A549 (cell line): ENCODE measurements at regions not wholly inside any gene's neighbourhood (a gene's known extent, or its start where the extent isn't known, plus 50 kb on each side); places are given as distances from the start of the nearest gene placed in this dataset.

Source experiments
- ATAC-seq, 2 experiments: fragments of 200-7000 bp in 1 of 2; fragments of >200 bp in 1 of 2; cut with Nextera tagmentation in 1 of 2; cut with Tn5 transposase in 1 of 2; 3 replicates each; pipeline versions ENCODE4 v1.8.0 to v1.9.1; 2018 to 2020; ENCODE audit warnings: mild to moderate bottlenecking in 1 of 2, moderate library complexity in 1 of 2
- CTCF ChIA-PET: fragments of 300-600 bp; sonication (Branson Sonifier 250); formaldehyde crosslinking; extraction: SDS; loops from one replicate; lab custom pipeline; 2021; ENCODE audit warnings: antibody characterized with exemption, inconsistent platforms; lab: Yijun Ruan, JAX
- POLR2A ChIA-PET: fragments of 350-600 bp; formaldehyde crosslinking; extraction: SDS; loops from one replicate; lab custom pipeline; 2021; ENCODE audit warnings: antibody characterized with exemption, inconsistent platforms; lab: Yijun Ruan, JAX
- DNase-seq, 2 experiments: peaks; one replicate each; pipeline versions ENCODE4 v3.0.0 to v3.0.0-alpha.2; 2011 to 2016; ENCODE audit warnings: low read depth in 1 of 2, low spot score in 1 of 2
- FAIRE-seq: peaks from 2 replicates; lab custom pipeline; 2011; peaks lifted over from hg19 to GRCh38; lab: Jason Lieb, UNC
- H3K27ac ChIP-seq, 2 experiments: fragments of >200 bp; sonication (Bioruptor Twin); formaldehyde crosslinking; 3 replicates each; pipeline ENCODE4 v1.5.1; 2016 to 2017
- H3K4me1 ChIP-seq: fragments of >200 bp; sonication (Bioruptor Twin); formaldehyde crosslinking; 3 replicates; pipeline ENCODE4 v1.6.1; 2016
- H3K4me2 ChIP-seq: fragments of >200 bp; sonication (Bioruptor Twin); formaldehyde crosslinking; 3 replicates; pipeline ENCODE4 v1.6.1; 2016
- H3K4me3 ChIP-seq: fragments of >200 bp; sonication (Bioruptor Twin); formaldehyde crosslinking; 3 replicates; pipeline ENCODE4 v1.5.1; 2016
- H3K9me3 ChIP-seq: fragments of >200 bp; sonication (Bioruptor Twin); formaldehyde crosslinking; 3 replicates; pipeline ENCODE4 v1.6.1; 2016
- CEBPB ChIP-seq, 2 experiments: fragments of >200 bp in 1 of 2; sonication (Bioruptor Twin) in 1 of 2; formaldehyde crosslinking in 1 of 2; IDR thresholded peaks; 2 replicates each; pipeline ENCODE4 v1.6.1; 2012 to 2016
- CHD4 ChIP-seq: fragments of 200-600 bp; sonication (generic); IDR thresholded peaks from 2 replicates; pipeline ENCODE4 v1.6.1; 2016; ENCODE audit warnings: antibody characterized with exemption, mild to moderate bottlenecking, borderline replicate concordance
- EHMT2 ChIP-seq: fragments of 200-600 bp; sonication (generic); IDR thresholded peaks from 2 replicates; pipeline ENCODE4 v1.6.1; 2016; ENCODE audit warnings: antibody characterized with exemption, low read depth, mild to moderate bottlenecking, moderate library complexity
- EP300 ChIP-seq, 2 experiments: fragments of >200 bp; sonication (Bioruptor Twin); formaldehyde crosslinking; IDR thresholded peaks; 2 replicates in 1 of 2; 3 replicates in 1 of 2; pipeline ENCODE4 v1.6.1; 2016 to 2017
- ESRRA ChIP-seq: fragments of 150-350 bp; IDR thresholded peaks from 2 replicates; pipeline ENCODE4 v1.6.1; 2014; ENCODE audit warnings: mild to moderate bottlenecking, low read length, borderline replicate concordance
- FOSB ChIP-seq: fragments of 250-450 bp; sonication (Bioruptor Pico); IDR thresholded peaks from 2 replicates; pipeline ENCODE4 v1.5.0; 2020; ENCODE audit warnings: mild to moderate bottlenecking, moderate library complexity
- GATA3 ChIP-seq: IDR thresholded peaks from 2 replicates; pipeline ENCODE4 v1.6.1; 2012; ENCODE audit warnings: borderline replicate concordance
- HDAC2 ChIP-seq: fragments of 200-600 bp; sonication (generic); IDR thresholded peaks from 2 replicates; pipeline ENCODE4 v1.6.1; 2016
- HEYL ChIP-seq: fragments of 250-450 bp; sonication (Bioruptor Pico); IDR thresholded peaks from 2 replicates; pipeline ENCODE4 v1.8.0; 2021; ENCODE audit warnings: mild to moderate bottlenecking, moderate library complexity
- HOXA7 ChIP-seq: fragments of 250-450 bp; sonication (Bioruptor Pico); IDR thresholded peaks from 2 replicates; pipeline ENCODE4 v1.5.0; 2020; ENCODE audit warnings: mild to moderate bottlenecking, moderate library complexity
- JUNB ChIP-seq: fragments of >200 bp; sonication (Bioruptor Twin); formaldehyde crosslinking; IDR thresholded peaks from 2 replicates; pipeline ENCODE4 v1.6.1; 2016
- KDM1A ChIP-seq: fragments of 200-600 bp; sonication (generic); IDR thresholded peaks from 2 replicates; pipeline ENCODE4 v1.6.1; 2016; ENCODE audit warnings: low read depth, mild to moderate bottlenecking
- MAFK ChIP-seq: fragments of 450-650 bp; IDR thresholded peaks from 2 replicates; pipeline ENCODE4 v1.6.1; 2014; ENCODE audit not compliant: partially characterized antibody
- MAZ ChIP-seq: fragments of 150-350 bp; IDR thresholded peaks from 2 replicates; pipeline ENCODE4 v1.6.1; 2014; ENCODE audit warnings: antibody characterized with exemption, low read depth, low read length, borderline replicate concordance
- NFE2L2 ChIP-seq: fragments of 150-350 bp; conservative IDR thresholded peaks from 2 replicates; pipeline ENCODE4 v1.6.1; 2014; ENCODE audit warnings: low read length
- NPAS2 ChIP-seq: fragments of 250-450 bp; sonication (Bioruptor Pico); IDR thresholded peaks from 2 replicates; pipeline ENCODE4 v1.8.0; 2022; ENCODE audit warnings: mild to moderate bottlenecking, moderate library complexity, borderline replicate concordance
- NR3C1 ChIP-seq: fragments of >200 bp; sonication (Bioruptor Twin); formaldehyde crosslinking; IDR thresholded peaks from 3 replicates; pipeline ENCODE4 v1.6.1; 2017
- RARB ChIP-seq: fragments of 250-450 bp; sonication (Bioruptor Pico); IDR thresholded peaks from 2 replicates; pipeline ENCODE4 v1.8.0; 2021; ENCODE audit warnings: mild to moderate bottlenecking, moderate library complexity
- SMC3 ChIP-seq: fragments of >200 bp; sonication (Bioruptor Twin); formaldehyde crosslinking; IDR thresholded peaks from 3 replicates; pipeline ENCODE4 v1.6.1; 2018; ENCODE audit warnings: inconsistent platforms
- SREBF2 ChIP-seq: fragments of 450-650 bp; IDR thresholded peaks from 2 replicates; pipeline ENCODE4 v1.6.1; 2014; ENCODE audit warnings: mild to moderate bottlenecking, moderate library complexity
- TFCP2L1 ChIP-seq: fragments of 250-450 bp; sonication (Bioruptor Pico); IDR thresholded peaks from 2 replicates; pipeline ENCODE4 v1.5.0; 2021; ENCODE audit warnings: mild to moderate bottlenecking
- ZNF302 ChIP-seq: fragments of 250-450 bp; sonication (Bioruptor Pico); IDR thresholded peaks from 2 replicates; pipeline ENCODE4 v1.9.0; 2021; ENCODE audit warnings: inconsistent platforms, mild to moderate bottlenecking, moderate library complexity
- WGBS: methylation state at CpG from one replicate; pipeline ENCODE4 v1.1.6; 2017; ENCODE audit errors: missing lambda C conversion rate; 5-methylcytosine and 5-hydroxymethylcytosine counted together
- TF ChIP-seq, protein P1 (sequence below): fragments of 250-450 bp; sonication (Bioruptor Pico); IDR thresholded peaks from 2 replicates; pipeline ENCODE4 v1.5.0; 2020; ENCODE audit warnings: low read depth, mild to moderate bottlenecking, moderate library complexity
- TF ChIP-seq, protein P2 (sequence below): fragments of >200 bp; sonication (Bioruptor Twin); formaldehyde crosslinking; IDR thresholded peaks from 2 replicates; pipeline ENCODE4 v1.6.1; 2016
- TF ChIP-seq, protein P3 (sequence below): fragments of 450-650 bp; IDR thresholded peaks from 2 replicates; pipeline ENCODE4 v1.6.1; 2014; ENCODE audit warnings: antibody characterized with exemption
- TF ChIP-seq, protein P4 (sequence below): fragments of 200-600 bp; sonication (generic); IDR thresholded peaks from 2 replicates; pipeline ENCODE4 v1.6.1; 2016; ENCODE audit warnings: antibody characterized with exemption, mild to moderate bottlenecking, moderate library complexity
- TF ChIP-seq, protein P5 (sequence below): fragments of >200 bp; sonication (Bioruptor Twin); formaldehyde crosslinking; IDR thresholded peaks from 3 replicates; pipeline ENCODE4 v1.6.1; 2016
- TF ChIP-seq, protein P6 (sequence below): fragments of >200 bp; sonication (Bioruptor Twin); formaldehyde crosslinking; IDR thresholded peaks from 3 replicates; pipeline ENCODE4 v1.5.1; 2016

DNA sequence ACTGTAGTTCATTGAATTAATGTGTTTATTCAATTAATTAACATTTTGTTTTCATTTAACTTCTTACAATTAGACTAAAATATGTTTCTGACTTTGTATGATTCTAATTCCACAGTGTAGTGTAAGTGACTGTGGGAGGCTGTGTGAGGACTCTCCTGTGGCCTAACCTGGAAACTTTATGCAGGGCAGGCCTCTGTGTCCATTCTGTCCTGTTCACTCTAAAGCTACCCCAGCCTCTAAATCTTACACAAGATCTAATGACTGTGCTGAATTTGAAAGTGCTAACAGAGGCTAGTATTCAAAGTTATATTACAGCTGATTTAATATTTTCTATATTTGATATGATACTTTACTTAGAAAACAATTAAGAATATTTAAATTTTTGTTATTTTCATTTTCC lies 270.5 kb upstream of the CDH19 start:
- no peak overlapping the region for H3K4me3 ChIP-seq
- H3K27ac ChIP-seq, result no peak overlapping the region
- no peak for FAIRE-seq
- H3K4me1 ChIP-seq, result no peaks in the 10 kb centered on the region
- H3K9me3 ChIP-seq, result no peaks in the 10 kb centered on the region
- CTCF ChIA-PET, result no interaction called here
- no peak for DNase-seq
- POLR2A ChIA-PET, result no interaction called here
- no peak for TF ChIP-seq NFE2L2
- TF ChIP-seq ZNF302 (CRISPR knock-in tag), result no peak
- no peak for TF ChIP-seq JUNB
- TF ChIP-seq, protein P1, sequence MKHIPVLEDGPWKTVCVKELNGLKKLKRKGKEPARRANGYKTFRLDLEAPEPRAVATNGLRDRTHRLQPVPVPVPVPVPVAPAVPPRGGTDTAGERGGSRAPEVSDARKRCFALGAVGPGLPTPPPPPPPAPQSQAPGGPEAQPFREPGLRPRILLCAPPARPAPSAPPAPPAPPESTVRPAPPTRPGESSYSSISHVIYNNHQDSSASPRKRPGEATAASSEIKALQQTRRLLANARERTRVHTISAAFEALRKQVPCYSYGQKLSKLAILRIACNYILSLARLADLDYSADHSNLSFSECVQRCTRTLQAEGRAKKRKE (CRISPR knock-in tag), result no peak
- TF ChIP-seq GATA3, result no peak
- TF ChIP-seq, protein P2, sequence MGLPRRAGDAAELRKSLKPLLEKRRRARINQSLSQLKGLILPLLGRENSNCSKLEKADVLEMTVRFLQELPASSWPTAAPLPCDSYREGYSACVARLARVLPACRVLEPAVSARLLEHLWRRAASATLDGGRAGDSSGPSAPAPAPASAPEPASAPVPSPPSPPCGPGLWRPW, result no peak
- TF ChIP-seq HEYL (CRISPR knock-in tag), result no peak
- no peak for TF ChIP-seq MAZ
- TF ChIP-seq, protein P3, sequence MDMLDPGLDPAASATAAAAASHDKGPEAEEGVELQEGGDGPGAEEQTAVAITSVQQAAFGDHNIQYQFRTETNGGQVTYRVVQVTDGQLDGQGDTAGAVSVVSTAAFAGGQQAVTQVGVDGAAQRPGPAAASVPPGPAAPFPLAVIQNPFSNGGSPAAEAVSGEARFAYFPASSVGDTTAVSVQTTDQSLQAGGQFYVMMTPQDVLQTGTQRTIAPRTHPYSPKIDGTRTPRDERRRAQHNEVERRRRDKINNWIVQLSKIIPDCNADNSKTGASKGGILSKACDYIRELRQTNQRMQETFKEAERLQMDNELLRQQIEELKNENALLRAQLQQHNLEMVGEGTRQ, result no peak
- no peak for TF ChIP-seq EHMT2
- TF ChIP-seq FOSB, result no peak
- TF ChIP-seq RARB (CRISPR knock-in tag), result no peak
- TF ChIP-seq KDM1A, result no peak
- H3K4me2 ChIP-seq, result no peak overlapping the region
- ATAC-seq, result no peak

DNA sequence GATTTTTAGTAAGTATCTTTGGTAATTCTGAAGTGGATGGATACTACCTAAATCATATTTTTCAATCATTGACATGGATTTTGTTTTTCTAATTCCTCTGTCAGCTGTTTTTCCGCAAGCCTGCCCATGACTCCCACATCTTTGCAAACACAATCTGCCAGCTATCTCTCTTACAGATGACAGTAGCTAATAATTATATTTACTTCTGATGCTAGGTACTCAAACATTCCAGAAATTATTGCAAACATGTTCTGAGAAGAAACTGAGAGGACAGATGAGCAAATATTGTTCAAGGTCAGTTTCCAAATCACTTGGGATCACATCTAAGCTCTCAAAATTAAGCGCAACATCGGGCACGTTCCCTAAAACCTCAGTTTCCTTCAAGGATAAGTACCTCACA lies 270.0 kb upstream of the CDH19 start:
- no peak overlapping the region for H3K4me2 ChIP-seq
- no peak overlapping the region for H3K27ac ChIP-seq
- no peaks in the 10 kb centered on the region for H3K9me3 ChIP-seq
- CTCF ChIA-PET, result interaction anchor here (0.6 to 1.0 kb wide), 2 partner anchors 140 to 363 kb away, joined by 3 to 4 read pairs; no protein-coding TSS in a partner anchor
- TF ChIP-seq, protein P4, sequence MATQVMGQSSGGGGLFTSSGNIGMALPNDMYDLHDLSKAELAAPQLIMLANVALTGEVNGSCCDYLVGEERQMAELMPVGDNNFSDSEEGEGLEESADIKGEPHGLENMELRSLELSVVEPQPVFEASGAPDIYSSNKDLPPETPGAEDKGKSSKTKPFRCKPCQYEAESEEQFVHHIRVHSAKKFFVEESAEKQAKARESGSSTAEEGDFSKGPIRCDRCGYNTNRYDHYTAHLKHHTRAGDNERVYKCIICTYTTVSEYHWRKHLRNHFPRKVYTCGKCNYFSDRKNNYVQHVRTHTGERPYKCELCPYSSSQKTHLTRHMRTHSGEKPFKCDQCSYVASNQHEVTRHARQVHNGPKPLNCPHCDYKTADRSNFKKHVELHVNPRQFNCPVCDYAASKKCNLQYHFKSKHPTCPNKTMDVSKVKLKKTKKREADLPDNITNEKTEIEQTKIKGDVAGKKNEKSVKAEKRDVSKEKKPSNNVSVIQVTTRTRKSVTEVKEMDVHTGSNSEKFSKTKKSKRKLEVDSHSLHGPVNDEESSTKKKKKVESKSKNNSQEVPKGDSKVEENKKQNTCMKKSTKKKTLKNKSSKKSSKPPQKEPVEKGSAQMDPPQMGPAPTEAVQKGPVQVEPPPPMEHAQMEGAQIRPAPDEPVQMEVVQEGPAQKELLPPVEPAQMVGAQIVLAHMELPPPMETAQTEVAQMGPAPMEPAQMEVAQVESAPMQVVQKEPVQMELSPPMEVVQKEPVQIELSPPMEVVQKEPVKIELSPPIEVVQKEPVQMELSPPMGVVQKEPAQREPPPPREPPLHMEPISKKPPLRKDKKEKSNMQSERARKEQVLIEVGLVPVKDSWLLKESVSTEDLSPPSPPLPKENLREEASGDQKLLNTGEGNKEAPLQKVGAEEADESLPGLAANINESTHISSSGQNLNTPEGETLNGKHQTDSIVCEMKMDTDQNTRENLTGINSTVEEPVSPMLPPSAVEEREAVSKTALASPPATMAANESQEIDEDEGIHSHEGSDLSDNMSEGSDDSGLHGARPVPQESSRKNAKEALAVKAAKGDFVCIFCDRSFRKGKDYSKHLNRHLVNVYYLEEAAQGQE, result no peak
- TF ChIP-seq, protein P5, sequence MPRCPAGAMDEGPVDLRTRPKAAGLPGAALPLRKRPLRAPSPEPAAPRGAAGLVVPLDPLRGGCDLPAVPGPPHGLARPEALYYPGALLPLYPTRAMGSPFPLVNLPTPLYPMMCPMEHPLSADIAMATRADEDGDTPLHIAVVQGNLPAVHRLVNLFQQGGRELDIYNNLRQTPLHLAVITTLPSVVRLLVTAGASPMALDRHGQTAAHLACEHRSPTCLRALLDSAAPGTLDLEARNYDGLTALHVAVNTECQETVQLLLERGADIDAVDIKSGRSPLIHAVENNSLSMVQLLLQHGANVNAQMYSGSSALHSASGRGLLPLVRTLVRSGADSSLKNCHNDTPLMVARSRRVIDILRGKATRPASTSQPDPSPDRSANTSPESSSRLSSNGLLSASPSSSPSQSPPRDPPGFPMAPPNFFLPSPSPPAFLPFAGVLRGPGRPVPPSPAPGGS, result no peak
- no peak for TF ChIP-seq HOXA7
- no peak for TF ChIP-seq MAFK
- TF ChIP-seq SMC3, result no peak
- TF ChIP-seq SREBF2, result no peak
- no peak for TF ChIP-seq ESRRA
- no peak for TF ChIP-seq EP300 (IDR thresholded peaks at IDR 0.05)
- no peak for TF ChIP-seq HDAC2
- no peak for TF ChIP-seq NR3C1
- no peak for TF ChIP-seq TFCP2L1 (CRISPR knock-in tag)
- TF ChIP-seq CHD4, result no peak
- TF ChIP-seq, protein P6, sequence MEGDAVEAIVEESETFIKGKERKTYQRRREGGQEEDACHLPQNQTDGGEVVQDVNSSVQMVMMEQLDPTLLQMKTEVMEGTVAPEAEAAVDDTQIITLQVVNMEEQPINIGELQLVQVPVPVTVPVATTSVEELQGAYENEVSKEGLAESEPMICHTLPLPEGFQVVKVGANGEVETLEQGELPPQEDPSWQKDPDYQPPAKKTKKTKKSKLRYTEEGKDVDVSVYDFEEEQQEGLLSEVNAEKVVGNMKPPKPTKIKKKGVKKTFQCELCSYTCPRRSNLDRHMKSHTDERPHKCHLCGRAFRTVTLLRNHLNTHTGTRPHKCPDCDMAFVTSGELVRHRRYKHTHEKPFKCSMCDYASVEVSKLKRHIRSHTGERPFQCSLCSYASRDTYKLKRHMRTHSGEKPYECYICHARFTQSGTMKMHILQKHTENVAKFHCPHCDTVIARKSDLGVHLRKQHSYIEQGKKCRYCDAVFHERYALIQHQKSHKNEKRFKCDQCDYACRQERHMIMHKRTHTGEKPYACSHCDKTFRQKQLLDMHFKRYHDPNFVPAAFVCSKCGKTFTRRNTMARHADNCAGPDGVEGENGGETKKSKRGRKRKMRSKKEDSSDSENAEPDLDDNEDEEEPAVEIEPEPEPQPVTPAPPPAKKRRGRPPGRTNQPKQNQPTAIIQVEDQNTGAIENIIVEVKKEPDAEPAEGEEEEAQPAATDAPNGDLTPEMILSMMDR, result no peak
- no peak for TF ChIP-seq NPAS2 (CRISPR knock-in tag)
- no peak for TF ChIP-seq CEBPB (IDR thresholded peaks at IDR 0.05)
- TF ChIP-seq, all 56 proteins: peak for 0
- 55% methylated on average over 4 of the region's 4 CpGs for WGBS
- POLR2A ChIA-PET, result no interaction called here
- Histone ChIP-seq H3K4me1 (no peaks in the 10 kb centered on the region), H3K4me3 (no peak overlapping the region)
- DNase-seq (no peak), FAIRE-seq (no peak), ATAC-seq (no peak)
